IMR-90 (cell line): ENCODE measurements at regions not wholly inside any gene's neighbourhood (a gene's known extent, or its start where the extent isn't known, plus 50 kb on each side); places are given as distances from the start of the nearest gene placed in this dataset.

Source experiments
- BHLHE40 ChIP-seq: fragments of 150-350 bp; IDR thresholded peaks from 2 replicates; pipeline ENCODE4 v1.6.1; 2016; ENCODE audit warnings: mild to moderate bottlenecking, low read depth, low read length
- CEBPB ChIP-seq: IDR thresholded peaks from 2 replicates; pipeline ENCODE4 v1.6.1; 2012; ENCODE audit warnings: low read depth, low read length, improper control_type of control experiment
- CHD1 ChIP-seq: IDR thresholded peaks from 2 replicates; pipeline ENCODE4 v1.6.1; 2012; ENCODE audit warnings: low read depth, low read length, improper control_type of control experiment
- MAFK ChIP-seq: IDR thresholded peaks from 2 replicates; pipeline ENCODE4 v1.6.1; 2012; ENCODE audit warnings: low read depth, low read length, improper control_type of control experiment
- MAZ ChIP-seq: IDR thresholded peaks from 2 replicates; pipeline ENCODE4 v1.6.1; 2012; ENCODE audit warnings: low read depth, mild to moderate bottlenecking, low read length, improper control_type of control experiment, moderate library complexity, borderline replicate concordance
- MXI1 ChIP-seq: IDR thresholded peaks from 2 replicates; pipeline ENCODE4 v1.6.1; 2012; ENCODE audit warnings: low read depth, mild to moderate bottlenecking, low read length, moderate library complexity, borderline replicate concordance
- NFE2L2 ChIP-seq: fragments of 150-350 bp; IDR thresholded peaks from 2 replicates; pipeline ENCODE4 v1.6.1; 2016; ENCODE audit warnings: low read depth, mild to moderate bottlenecking, low read length
- POLR2A ChIP-seq: IDR thresholded peaks from 2 replicates; pipeline ENCODE4 v1.6.1; 2012; ENCODE audit warnings: mild to moderate bottlenecking, low read depth, low read length
- RAD21 ChIP-seq: IDR thresholded peaks from 2 replicates; pipeline ENCODE4 v1.6.1; 2012; ENCODE audit warnings: low read length, improper control_type of control experiment
- RCOR1 ChIP-seq: IDR thresholded peaks from 2 replicates; pipeline ENCODE4 v1.6.1; 2012; ENCODE audit warnings: mild to moderate bottlenecking, low read length, improper control_type of control experiment; ENCODE audit not compliant: insufficient replicate concordance
- SMC3 ChIP-seq: fragments of 150-350 bp; IDR thresholded peaks from 2 replicates; pipeline ENCODE4 v1.6.1; 2016; ENCODE audit warnings: low read depth, mild to moderate bottlenecking, antibody characterized with exemption, low read length, moderate library complexity
- TF ChIP-seq, protein P1 (sequence below): fragments of 150-350 bp; IDR thresholded peaks from 2 replicates; pipeline ENCODE4 v1.6.1; 2016; ENCODE audit warnings: low read depth, mild to moderate bottlenecking, low read length, moderate library complexity, borderline replicate concordance
- TF ChIP-seq, protein P2 (sequence below): conservative IDR thresholded peaks from 2 replicates; pipeline ENCODE4 v1.5.1; 2012; ENCODE audit warnings: mild to moderate bottlenecking, low read depth, low read length, improper control_type of control experiment

DNA sequence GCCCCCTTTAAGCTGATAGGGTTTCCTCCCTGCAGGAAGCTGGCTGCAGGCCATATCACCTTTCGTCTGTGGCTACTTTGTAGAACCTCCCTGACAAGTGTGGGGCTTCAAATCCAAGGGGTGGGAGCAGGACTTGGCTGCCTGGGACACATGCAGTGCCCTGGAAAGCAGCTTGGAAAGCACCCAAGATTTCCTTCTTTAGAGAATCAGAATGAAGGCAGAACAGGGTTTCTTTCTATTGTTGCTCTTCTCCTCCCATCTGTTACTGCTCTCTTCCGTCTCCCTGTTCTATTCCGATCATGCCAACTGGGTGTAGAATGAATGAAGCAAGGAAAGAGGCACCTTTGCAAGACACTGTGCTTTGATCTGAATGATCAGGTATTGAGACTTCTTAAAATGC, 282.2 kb downstream of the MED10 start:
- no peak for TF ChIP-seq MAZ
- TF ChIP-seq, protein P1, sequence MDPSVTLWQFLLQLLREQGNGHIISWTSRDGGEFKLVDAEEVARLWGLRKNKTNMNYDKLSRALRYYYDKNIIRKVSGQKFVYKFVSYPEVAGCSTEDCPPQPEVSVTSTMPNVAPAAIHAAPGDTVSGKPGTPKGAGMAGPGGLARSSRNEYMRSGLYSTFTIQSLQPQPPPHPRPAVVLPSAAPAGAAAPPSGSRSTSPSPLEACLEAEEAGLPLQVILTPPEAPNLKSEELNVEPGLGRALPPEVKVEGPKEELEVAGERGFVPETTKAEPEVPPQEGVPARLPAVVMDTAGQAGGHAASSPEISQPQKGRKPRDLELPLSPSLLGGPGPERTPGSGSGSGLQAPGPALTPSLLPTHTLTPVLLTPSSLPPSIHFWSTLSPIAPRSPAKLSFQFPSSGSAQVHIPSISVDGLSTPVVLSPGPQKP: no peak
- TF ChIP-seq, protein P2, sequence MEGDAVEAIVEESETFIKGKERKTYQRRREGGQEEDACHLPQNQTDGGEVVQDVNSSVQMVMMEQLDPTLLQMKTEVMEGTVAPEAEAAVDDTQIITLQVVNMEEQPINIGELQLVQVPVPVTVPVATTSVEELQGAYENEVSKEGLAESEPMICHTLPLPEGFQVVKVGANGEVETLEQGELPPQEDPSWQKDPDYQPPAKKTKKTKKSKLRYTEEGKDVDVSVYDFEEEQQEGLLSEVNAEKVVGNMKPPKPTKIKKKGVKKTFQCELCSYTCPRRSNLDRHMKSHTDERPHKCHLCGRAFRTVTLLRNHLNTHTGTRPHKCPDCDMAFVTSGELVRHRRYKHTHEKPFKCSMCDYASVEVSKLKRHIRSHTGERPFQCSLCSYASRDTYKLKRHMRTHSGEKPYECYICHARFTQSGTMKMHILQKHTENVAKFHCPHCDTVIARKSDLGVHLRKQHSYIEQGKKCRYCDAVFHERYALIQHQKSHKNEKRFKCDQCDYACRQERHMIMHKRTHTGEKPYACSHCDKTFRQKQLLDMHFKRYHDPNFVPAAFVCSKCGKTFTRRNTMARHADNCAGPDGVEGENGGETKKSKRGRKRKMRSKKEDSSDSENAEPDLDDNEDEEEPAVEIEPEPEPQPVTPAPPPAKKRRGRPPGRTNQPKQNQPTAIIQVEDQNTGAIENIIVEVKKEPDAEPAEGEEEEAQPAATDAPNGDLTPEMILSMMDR: no peak
- TF ChIP-seq MAFK: no peak
- TF ChIP-seq POLR2A: no peak
- TF ChIP-seq RAD21: no peak
- no peak for TF ChIP-seq CHD1
- TF ChIP-seq CEBPB: no peak
- TF ChIP-seq BHLHE40: no peak
- TF ChIP-seq SMC3: no peak
- TF ChIP-seq MXI1: no peak
- TF ChIP-seq NFE2L2: no peak
- no peak for TF ChIP-seq RCOR1
